IMR-90 (cell line): ENCODE measurements at regions not wholly inside any gene's neighbourhood (a gene's known extent, or its start where the extent isn't known, plus 50 kb on each side); places are given as distances from the start of the nearest gene placed in this dataset.
"Not testable (repeated sequence)": the region's sequence is repeated elsewhere in the genome, so short reads cannot be mapped to it uniquely, and the experiment has no call there.

Experiments used
- ATAC-seq: fragments of 200-7000 bp; cut with Tn5 transposase; 2 replicates; pipeline ENCODE4 v1.9.1; 2020; ENCODE audit warnings: low read depth, mild to moderate bottlenecking, moderate library complexity
- BruUV-seq: library from RNA; stranded (reverse); fragments of 400-500 nt; replicated peaks from 2 replicates; lab custom pipeline; 2021; lab: Mats Ljungman, UMichigan
- CTCF ChIA-PET: fragments of 300-600 bp; formaldehyde crosslinking; extraction: SDS; loops from one replicate; lab custom pipeline; 2021; ENCODE audit warnings: antibody characterized with exemption; lab: Yijun Ruan, JAX
- POLR2A ChIA-PET: fragments of 300-600 bp; sonication (Branson Sonifier 250); formaldehyde crosslinking; loops from one replicate; lab custom pipeline; 2022; ENCODE audit warnings: antibody characterized with exemption; ENCODE audit not compliant: unreplicated experiment; lab: Charles Lee
- DNase-seq: peaks from one replicate; pipeline ENCODE4 v3.0.0; 2013
- H2AFZ ChIP-seq: replicated peaks from 2 replicates; pipeline ENCODE3; 2013; ENCODE audit warnings: low read length, mild to moderate bottlenecking; ENCODE audit not compliant: poor library complexity
- H2AK5ac ChIP-seq: 2 replicates; pipeline ENCODE4 v1.6.1; 2013; ENCODE audit warnings: low read depth, low read length, inconsistent platforms
- H2AK9ac ChIP-seq: replicated peaks from 2 replicates; pipeline ENCODE3; 2013; ENCODE audit warnings: mild to moderate bottlenecking, low read depth, low read length, moderate library complexity; ENCODE audit not compliant: poor library complexity
- H2BK120ac ChIP-seq: 2 replicates; pipeline ENCODE4 v1.6.1; 2013; ENCODE audit warnings: low read depth, low read length, inconsistent platforms
- H2BK15ac ChIP-seq: 3 replicates; pipeline ENCODE4 v1.6.1; 2013; ENCODE audit warnings: low read depth, low read length, inconsistent platforms
- H2BK20ac ChIP-seq: 2 replicates; pipeline ENCODE4 v1.6.1; 2013; ENCODE audit warnings: low read depth, mild to moderate bottlenecking, inconsistent platforms, low read length, moderate library complexity
- H2BK5ac ChIP-seq: 2 replicates; pipeline ENCODE4 v1.6.1; 2013; ENCODE audit warnings: mild to moderate bottlenecking, low read depth, low read length, inconsistent platforms; ENCODE audit not compliant: poor library complexity, severe bottlenecking
- H3K14ac ChIP-seq: replicated peaks from 2 replicates; pipeline ENCODE4 v1.6.1; 2013; ENCODE audit warnings: low read depth, low read length, inconsistent platforms
- H3K18ac ChIP-seq: 2 replicates; pipeline ENCODE4 v1.6.1; 2013; ENCODE audit warnings: low read depth, low read length, control low read depth
- H3K23ac ChIP-seq: 2 replicates; pipeline ENCODE4 v1.6.1; 2013; ENCODE audit warnings: low read depth, low read length, inconsistent platforms
- H3K27ac ChIP-seq: 2 replicates; pipeline ENCODE4 v1.5.1; 2013; ENCODE audit warnings: mild to moderate bottlenecking, control low read depth, low read length; ENCODE audit not compliant: insufficient read depth
- H3K27me3 ChIP-seq: 2 replicates; pipeline ENCODE4 v1.6.1; 2013; ENCODE audit warnings: low read length; ENCODE audit not compliant: control insufficient read depth, insufficient read depth
- H3K36me3 ChIP-seq: 2 replicates; pipeline ENCODE4 v1.6.1; 2013; ENCODE audit warnings: low read length, mixed read lengths; ENCODE audit not compliant: control insufficient read depth, insufficient read depth
- H3K4ac ChIP-seq: 2 replicates; pipeline ENCODE4 v1.6.1; 2013; ENCODE audit warnings: low read depth, low read length, inconsistent platforms
- H3K4me1 ChIP-seq: 2 replicates; pipeline ENCODE4 v1.6.1; 2013; ENCODE audit warnings: low read length, mixed read lengths; ENCODE audit not compliant: control insufficient read depth, insufficient read depth
- H3K4me2 ChIP-seq: 2 replicates; pipeline ENCODE4 v1.6.1; 2013; ENCODE audit warnings: low read depth, mild to moderate bottlenecking, control low read depth, low read length, moderate library complexity
- H3K4me3 ChIP-seq: 2 replicates; pipeline ENCODE4 v1.5.1; 2013; ENCODE audit warnings: low read depth, mild to moderate bottlenecking, control low read depth, low read length, moderate library complexity; ENCODE audit not compliant: insufficient read depth
- H3K56ac ChIP-seq: 2 replicates; pipeline ENCODE4 v1.6.1; 2013; ENCODE audit warnings: low read length, inconsistent platforms; ENCODE audit not compliant: insufficient read depth; ENCODE audit errors: extremely low read depth
- H3K79me1 ChIP-seq, 2 experiments: 2 replicates each; pipeline ENCODE4 v1.6.1; 2013; ENCODE audit warnings: low read length in 2 of 2, inconsistent platforms in 1 of 2, low read depth in 1 of 2
- H3K9ac ChIP-seq: 2 replicates; pipeline ENCODE4 v1.6.1; 2013; ENCODE audit warnings: low read depth, low read length, control low read depth
- H3K9me1 ChIP-seq: 2 replicates; pipeline ENCODE4 v1.6.1; 2013; ENCODE audit warnings: low read length, inconsistent platforms; ENCODE audit not compliant: insufficient read depth
- H3K9me3 ChIP-seq: 2 replicates; pipeline ENCODE4 v1.6.1; 2013; ENCODE audit warnings: low read length; ENCODE audit not compliant: control insufficient read depth, insufficient read depth
- H4K20me1 ChIP-seq: 2 replicates; pipeline ENCODE4 v1.6.1; 2013; ENCODE audit warnings: low read length, inconsistent platforms; ENCODE audit not compliant: insufficient read depth
- H4K5ac ChIP-seq: 2 replicates; pipeline ENCODE4 v1.6.1; 2013; ENCODE audit warnings: mild to moderate bottlenecking, low read depth, low read length, control low read depth
- H4K8ac ChIP-seq, 2 experiments: 2 replicates each; pipeline ENCODE4 v1.6.1; 2013; ENCODE audit warnings: low read depth in 2 of 2, low read length in 2 of 2, control low read depth in 1 of 2, inconsistent platforms in 1 of 2
- H4K91ac ChIP-seq: 2 replicates; pipeline ENCODE4 v1.6.1; 2013; ENCODE audit warnings: low read depth, low read length, inconsistent platforms; ENCODE audit not compliant: insufficient read depth
- WGBS, 2 experiments: methylation state at CpG; one replicate each; pipeline versions ENCODE4 v1.1.5 to v1.1.7; 2013; ENCODE audit warnings: missing lambda C conversion rate in 2 of 2; ENCODE audit not compliant: insufficient read length in 1 of 2; ENCODE audit errors: extremely low coverage in 2 of 2; 5-methylcytosine and 5-hydroxymethylcytosine counted together
- dilution Hi-C: fragments of 300-500 bp; cut with HindIII; formaldehyde crosslinking; loops from one replicate; pipeline ENCODE4 v1.14.3; 2018; ENCODE audit warnings: low sequenced_read_pairs; ENCODE audit not compliant: unreplicated experiment
- in situ Hi-C: fragments of 300-500 bp; cut with MboI; formaldehyde crosslinking; loops from 3 replicates; pipeline ENCODE4 v1.14.3; 2019; ENCODE audit warnings: low sequenced_read_pairs, inconsistent platforms, mixed read lengths
- intact Hi-C: fragments of 100-400 bp; cut with micrococcal nuclease; formaldehyde crosslinking; loops from 2 replicates; pipeline ENCODE4 v1.10.0; 2022

GRCh38 chr13:107782646-107783045 lies 432.7 kb downstream of the LIG4 start:
- H4K5ac ChIP-seq, BruUV-seq, H2BK15ac ChIP-seq, H3K23ac ChIP-seq, H2BK120ac ChIP-seq, H3K4me3 ChIP-seq, H4K91ac ChIP-seq, H3K4ac ChIP-seq, H3K9me1 ChIP-seq, H2AFZ ChIP-seq, POLR2A ChIA-PET, H2BK5ac ChIP-seq, H3K4me1 ChIP-seq, in situ Hi-C loops, H3K9me3 ChIP-seq, ATAC-seq, H3K36me3 ChIP-seq, H4K8ac ChIP-seq, H2BK20ac ChIP-seq, H3K4me2 ChIP-seq, H3K9ac ChIP-seq, CTCF ChIA-PET, intact Hi-C loops, H3K18ac ChIP-seq, H3K27me3 ChIP-seq, H3K56ac ChIP-seq, H4K20me1 ChIP-seq, dilution Hi-C loops, H2AK5ac ChIP-seq, H3K27ac ChIP-seq, DNase-seq, H2AK9ac ChIP-seq, H3K14ac ChIP-seq: not testable (repeated sequence)
- WGBS, 2 experiments, result no CpG with 5 or more reads among the region's 39 CpGs
- H3K79me1 ChIP-seq, result peaks cover 9 to 34% of the 10 kb centered on the region in 2 experiments; a peak in 3 of 4 replicates
